IMR-90 (cell line): ENCODE measurements at regions not wholly inside any gene's neighbourhood (a gene's known extent, or its start where the extent isn't known, plus 50 kb on each side); places are given as distances from the start of the nearest gene placed in this dataset.

ENCODE experiments used
- ATAC-seq: fragments of 200-7000 bp; cut with Tn5 transposase; 2 replicates; pipeline ENCODE4 v1.9.1; 2020; ENCODE audit warnings: low read depth, mild to moderate bottlenecking, moderate library complexity
- BruUV-seq: library from RNA; stranded (reverse); fragments of 400-500 nt; replicated peaks from 2 replicates; lab custom pipeline; 2021; lab: Mats Ljungman, UMichigan
- CTCF ChIA-PET: fragments of 300-600 bp; formaldehyde crosslinking; extraction: SDS; loops from one replicate; lab custom pipeline; 2021; ENCODE audit warnings: antibody characterized with exemption; lab: Yijun Ruan, JAX
- POLR2A ChIA-PET: fragments of 300-600 bp; sonication (Branson Sonifier 250); formaldehyde crosslinking; loops from one replicate; lab custom pipeline; 2022; ENCODE audit warnings: antibody characterized with exemption; ENCODE audit not compliant: unreplicated experiment; lab: Charles Lee
- DNase-seq: peaks from one replicate; pipeline ENCODE4 v3.0.0; 2013
- H2AFZ ChIP-seq: replicated peaks from 2 replicates; pipeline ENCODE3; 2013; ENCODE audit warnings: low read length, mild to moderate bottlenecking; ENCODE audit not compliant: poor library complexity
- H2AK5ac ChIP-seq: 2 replicates; pipeline ENCODE4 v1.6.1; 2013; ENCODE audit warnings: low read depth, low read length, inconsistent platforms
- H2AK9ac ChIP-seq: replicated peaks from 2 replicates; pipeline ENCODE3; 2013; ENCODE audit warnings: mild to moderate bottlenecking, low read depth, low read length, moderate library complexity; ENCODE audit not compliant: poor library complexity
- H2BK120ac ChIP-seq: 2 replicates; pipeline ENCODE4 v1.6.1; 2013; ENCODE audit warnings: low read depth, low read length, inconsistent platforms
- H2BK15ac ChIP-seq: 3 replicates; pipeline ENCODE4 v1.6.1; 2013; ENCODE audit warnings: low read depth, low read length, inconsistent platforms
- H2BK20ac ChIP-seq: 2 replicates; pipeline ENCODE4 v1.6.1; 2013; ENCODE audit warnings: low read depth, mild to moderate bottlenecking, inconsistent platforms, low read length, moderate library complexity
- H2BK5ac ChIP-seq: 2 replicates; pipeline ENCODE4 v1.6.1; 2013; ENCODE audit warnings: mild to moderate bottlenecking, low read depth, low read length, inconsistent platforms; ENCODE audit not compliant: poor library complexity, severe bottlenecking
- H3K14ac ChIP-seq: replicated peaks from 2 replicates; pipeline ENCODE4 v1.6.1; 2013; ENCODE audit warnings: low read depth, low read length, inconsistent platforms
- H3K18ac ChIP-seq: 2 replicates; pipeline ENCODE4 v1.6.1; 2013; ENCODE audit warnings: low read depth, low read length, control low read depth
- H3K23ac ChIP-seq: 2 replicates; pipeline ENCODE4 v1.6.1; 2013; ENCODE audit warnings: low read depth, low read length, inconsistent platforms
- H3K27ac ChIP-seq: 2 replicates; pipeline ENCODE4 v1.5.1; 2013; ENCODE audit warnings: mild to moderate bottlenecking, control low read depth, low read length; ENCODE audit not compliant: insufficient read depth
- H3K27me3 ChIP-seq: 2 replicates; pipeline ENCODE4 v1.6.1; 2013; ENCODE audit warnings: low read length; ENCODE audit not compliant: control insufficient read depth, insufficient read depth
- H3K36me3 ChIP-seq: 2 replicates; pipeline ENCODE4 v1.6.1; 2013; ENCODE audit warnings: low read length, mixed read lengths; ENCODE audit not compliant: control insufficient read depth, insufficient read depth
- H3K4ac ChIP-seq: 2 replicates; pipeline ENCODE4 v1.6.1; 2013; ENCODE audit warnings: low read depth, low read length, inconsistent platforms
- H3K4me1 ChIP-seq: 2 replicates; pipeline ENCODE4 v1.6.1; 2013; ENCODE audit warnings: low read length, mixed read lengths; ENCODE audit not compliant: control insufficient read depth, insufficient read depth
- H3K4me2 ChIP-seq: 2 replicates; pipeline ENCODE4 v1.6.1; 2013; ENCODE audit warnings: low read depth, mild to moderate bottlenecking, control low read depth, low read length, moderate library complexity
- H3K4me3 ChIP-seq: 2 replicates; pipeline ENCODE4 v1.5.1; 2013; ENCODE audit warnings: low read depth, mild to moderate bottlenecking, control low read depth, low read length, moderate library complexity; ENCODE audit not compliant: insufficient read depth
- H3K56ac ChIP-seq: 2 replicates; pipeline ENCODE4 v1.6.1; 2013; ENCODE audit warnings: low read length, inconsistent platforms; ENCODE audit not compliant: insufficient read depth; ENCODE audit errors: extremely low read depth
- H3K79me1 ChIP-seq, 2 experiments: 2 replicates each; pipeline ENCODE4 v1.6.1; 2013; ENCODE audit warnings: low read length in 2 of 2, inconsistent platforms in 1 of 2, low read depth in 1 of 2
- H3K9ac ChIP-seq: 2 replicates; pipeline ENCODE4 v1.6.1; 2013; ENCODE audit warnings: low read depth, low read length, control low read depth
- H3K9me1 ChIP-seq: 2 replicates; pipeline ENCODE4 v1.6.1; 2013; ENCODE audit warnings: low read length, inconsistent platforms; ENCODE audit not compliant: insufficient read depth
- H3K9me3 ChIP-seq: 2 replicates; pipeline ENCODE4 v1.6.1; 2013; ENCODE audit warnings: low read length; ENCODE audit not compliant: control insufficient read depth, insufficient read depth
- H4K20me1 ChIP-seq: 2 replicates; pipeline ENCODE4 v1.6.1; 2013; ENCODE audit warnings: low read length, inconsistent platforms; ENCODE audit not compliant: insufficient read depth
- H4K5ac ChIP-seq: 2 replicates; pipeline ENCODE4 v1.6.1; 2013; ENCODE audit warnings: mild to moderate bottlenecking, low read depth, low read length, control low read depth
- H4K8ac ChIP-seq, 2 experiments: 2 replicates each; pipeline ENCODE4 v1.6.1; 2013; ENCODE audit warnings: low read depth in 2 of 2, low read length in 2 of 2, control low read depth in 1 of 2, inconsistent platforms in 1 of 2
- H4K91ac ChIP-seq: 2 replicates; pipeline ENCODE4 v1.6.1; 2013; ENCODE audit warnings: low read depth, low read length, inconsistent platforms; ENCODE audit not compliant: insufficient read depth
- BHLHE40 ChIP-seq: fragments of 150-350 bp; IDR thresholded peaks from 2 replicates; pipeline ENCODE4 v1.6.1; 2016; ENCODE audit warnings: mild to moderate bottlenecking, low read depth, low read length
- CEBPB ChIP-seq: IDR thresholded peaks from 2 replicates; pipeline ENCODE4 v1.6.1; 2012; ENCODE audit warnings: low read depth, low read length, improper control_type of control experiment
- POLR2A ChIP-seq: IDR thresholded peaks from 2 replicates; pipeline ENCODE4 v1.6.1; 2012; ENCODE audit warnings: mild to moderate bottlenecking, low read depth, low read length
- RCOR1 ChIP-seq: IDR thresholded peaks from 2 replicates; pipeline ENCODE4 v1.6.1; 2012; ENCODE audit warnings: mild to moderate bottlenecking, low read length, improper control_type of control experiment; ENCODE audit not compliant: insufficient replicate concordance
- WGBS, 2 experiments: methylation state at CpG; one replicate each; pipeline versions ENCODE4 v1.1.5 to v1.1.7; 2013; ENCODE audit warnings: missing lambda C conversion rate in 2 of 2; ENCODE audit not compliant: insufficient read length in 1 of 2; ENCODE audit errors: extremely low coverage in 2 of 2; 5-methylcytosine and 5-hydroxymethylcytosine counted together
- dilution Hi-C: fragments of 300-500 bp; cut with HindIII; formaldehyde crosslinking; loops from one replicate; pipeline ENCODE4 v1.14.3; 2018; ENCODE audit warnings: low sequenced_read_pairs; ENCODE audit not compliant: unreplicated experiment
- in situ Hi-C: fragments of 300-500 bp; cut with MboI; formaldehyde crosslinking; loops from 3 replicates; pipeline ENCODE4 v1.14.3; 2019; ENCODE audit warnings: low sequenced_read_pairs, inconsistent platforms, mixed read lengths
- intact Hi-C: fragments of 100-400 bp; cut with micrococcal nuclease; formaldehyde crosslinking; loops from 2 replicates; pipeline ENCODE4 v1.10.0; 2022
- TF ChIP-seq, protein P1 (sequence below): fragments of 150-350 bp; IDR thresholded peaks from 2 replicates; pipeline ENCODE4 v1.6.1; 2016; ENCODE audit warnings: low read depth, mild to moderate bottlenecking, low read length, moderate library complexity, borderline replicate concordance

DNA sequence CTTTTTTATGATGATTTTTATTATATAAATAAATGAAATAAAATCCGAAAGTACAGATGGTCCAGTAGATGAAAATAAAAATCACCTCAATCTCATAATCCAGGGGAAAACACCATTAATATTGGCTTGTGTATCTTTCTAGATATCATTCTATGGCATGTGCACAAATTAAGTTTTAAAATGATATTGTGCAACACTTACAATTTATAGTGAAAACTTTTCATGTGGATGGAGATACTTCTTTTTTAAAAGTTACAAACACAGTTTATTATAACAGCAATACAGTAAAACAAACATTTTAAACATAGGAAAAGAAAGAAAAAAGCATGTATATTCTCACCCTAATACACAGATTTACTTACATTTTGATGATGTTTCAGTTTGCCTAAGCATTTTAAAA, 98.9 kb upstream of the RMST start:
- Histone ChIP-seq H3K9ac (no peak overlapping the region), H4K91ac (no peak overlapping the region), H3K79me1 (no peaks in the 10 kb centered on the region), H3K9me3 (no peaks in the 10 kb centered on the region; the same call in none of the 2 replicates), H4K8ac (no peak overlapping the region), H3K23ac (no peak overlapping the region), H3K4me1 (no peaks in the 10 kb centered on the region), H4K20me1 (no peaks in the 10 kb centered on the region), H2BK15ac (no peak overlapping the region), H2BK20ac (no peak overlapping the region), H3K27ac (no peak overlapping the region), H3K27me3 (no peaks in the 10 kb centered on the region), H2BK5ac (no peak overlapping the region), H3K4ac (no peak overlapping the region), H3K36me3 (no peaks in the 10 kb centered on the region), H2AFZ (no peak overlapping the region), H3K9me1 (no peaks in the 10 kb centered on the region), H3K4me2 (no peak overlapping the region), H2AK9ac (no peak overlapping the region), H4K5ac (no peak overlapping the region), H3K18ac (no peak overlapping the region), H2BK120ac (no peak overlapping the region), H3K14ac (no peak overlapping the region), H3K56ac (no peak overlapping the region), H2AK5ac (no peak overlapping the region), H3K4me3 (no peak overlapping the region)
- ChIA-PET CTCF (no interaction called here), POLR2A (no interaction called here)
- dilution Hi-C loops (no loop called here), intact Hi-C loops (no loop called here), in situ Hi-C loops (no loop called here)
- WGBS, 2 experiments, result no CpG with 5 or more reads among the region's 1 CpG
- TF ChIP-seq POLR2A (no peak), RCOR1 (no peak), CEBPB (peak; percentile 63; the same call in 1 of the 2 replicates), BHLHE40 (no peak)
- TF ChIP-seq, protein P1, sequence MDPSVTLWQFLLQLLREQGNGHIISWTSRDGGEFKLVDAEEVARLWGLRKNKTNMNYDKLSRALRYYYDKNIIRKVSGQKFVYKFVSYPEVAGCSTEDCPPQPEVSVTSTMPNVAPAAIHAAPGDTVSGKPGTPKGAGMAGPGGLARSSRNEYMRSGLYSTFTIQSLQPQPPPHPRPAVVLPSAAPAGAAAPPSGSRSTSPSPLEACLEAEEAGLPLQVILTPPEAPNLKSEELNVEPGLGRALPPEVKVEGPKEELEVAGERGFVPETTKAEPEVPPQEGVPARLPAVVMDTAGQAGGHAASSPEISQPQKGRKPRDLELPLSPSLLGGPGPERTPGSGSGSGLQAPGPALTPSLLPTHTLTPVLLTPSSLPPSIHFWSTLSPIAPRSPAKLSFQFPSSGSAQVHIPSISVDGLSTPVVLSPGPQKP, result no peak
- no TSS peak for BruUV-seq
- DNase-seq, result no peak
- ATAC-seq, result no peak
